Ovary (tissue), 7 donors: ENCODE measurements at regions not wholly inside any gene's neighbourhood (a gene's known extent, or its start where the extent isn't known, plus 50 kb on each side); places are given as distances from the start of the nearest gene placed in this dataset.
A peak's percentile ranks its signal among the peaks of the same experiment; 100 is the strongest.
"Not testable (repeated sequence)": the region's sequence is repeated elsewhere in the genome, so short reads cannot be mapped to it uniquely, and the experiment has no call there.

Experiments
- DNase-seq, 5 donors: peaks; one replicate each; pipeline ENCODE4 v3.0.0-alpha.2; 2019 to 2020
- H3K27ac ChIP-seq, 2 donors: fragments of 200-600 bp; one replicate each; pipeline versions ENCODE4 v1.5.1 to v1.8.0; 2019 to 2022
- H3K27me3 ChIP-seq: fragments of 200-600 bp; one replicate; pipeline ENCODE4 v1.8.0; 2022
- H3K36me3 ChIP-seq: fragments of 200-600 bp; sonication (generic); one replicate; pipeline ENCODE4 v1.5.1; 2019
- H3K4me1 ChIP-seq: one replicate; pipeline ENCODE4 v1.8.1; 2013; ENCODE audit warnings: mild to moderate bottlenecking, moderate library complexity; ENCODE audit not compliant: insufficient read depth
- H3K4me3 ChIP-seq: fragments of 200-600 bp; sonication (generic); one replicate; pipeline ENCODE4 v1.5.1; 2017
- H3K9me3 ChIP-seq, 2 donors: fragments of 200-600 bp in 1 of 2; sonication (generic) in 1 of 2; one replicate each; pipeline versions ENCODE4 v1.5.1 to v1.8.1; 2013 to 2019; ENCODE audit warnings: mild to moderate bottlenecking in 1 of 2, moderate library complexity in 1 of 2
- whole genome bisulfite sequencing, 3 donors: extraction: QIAGEN DNeasy Blood & Tissue Kit in 1 of 3; methylation state at CpG; one replicate each; pipeline versions ENCODE4 v1.1.5 to v1.1.7; 2013 to 2017; 5-methylcytosine and 5-hydroxymethylcytosine counted together
- intact Hi-C, 4 donors: fragments of 100-400 bp; cut with DNase I; formaldehyde crosslinking; loops; one replicate each; pipeline versions ENCODE4 v1.11.0 to v1.15.1; 2022 to 2023
- TF ChIP-seq, protein P1 (sequence below), 3 donors: fragments of 450-650 bp in 2 of 3; fragments of 200-600 bp in 1 of 3; IDR thresholded peaks; one replicate each; pipeline versions ENCODE4 v1.5.1 to v1.8.0; 2016 to 2022; ENCODE audit warnings: antibody characterized with exemption in 3 of 3, mild to moderate bottlenecking in 1 of 3
- donor health status: DM: no; HTN: no; CAD: no; lungs with moderate emphysema.
- donor health status: DM: no; HTN: no; CAD: no.
- donor health status: Bipolar disorder and iron deficiency.
- donor health status: DM: no; HTN: no; CAD: no.
- donor health status: DM: yes; HTN: yes; CAD: no.

DNA sequence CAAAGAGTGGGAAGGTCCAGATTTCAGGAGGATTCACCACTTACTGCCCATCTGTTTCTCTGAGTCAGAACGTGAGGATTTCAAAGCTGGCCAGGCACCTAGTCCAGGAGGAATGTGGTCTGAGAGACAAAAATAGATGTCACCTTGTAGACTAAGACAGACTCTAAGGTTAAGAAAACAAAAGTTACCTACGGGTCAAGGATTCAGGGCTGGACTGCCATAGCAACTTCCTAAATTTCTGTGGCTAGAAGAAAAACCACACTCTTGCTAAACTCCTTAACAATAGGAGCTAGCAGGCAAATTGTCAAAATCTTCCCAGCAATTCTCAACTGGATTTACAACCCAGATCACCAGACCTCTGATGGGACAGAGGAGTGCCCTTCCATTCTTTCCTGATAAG is 250.4 kb upstream of the NOTCH2NLA start:
- DNase-seq, H3K27me3 ChIP-seq, H3K4me3 ChIP-seq, H3K4me1 ChIP-seq, H3K36me3 ChIP-seq, intact Hi-C loops, H3K27ac ChIP-seq, H3K9me3 ChIP-seq: not testable (repeated sequence)
- 20 to 36% (median 23%) methylated on average over 1 to 2 of the region's 2 CpGs for WGBS, 3 donors

GRCh38 chr1:146478125-146478720 is 249.4 kb upstream of the NOTCH2NLA start:
- TF ChIP-seq, protein P1, sequence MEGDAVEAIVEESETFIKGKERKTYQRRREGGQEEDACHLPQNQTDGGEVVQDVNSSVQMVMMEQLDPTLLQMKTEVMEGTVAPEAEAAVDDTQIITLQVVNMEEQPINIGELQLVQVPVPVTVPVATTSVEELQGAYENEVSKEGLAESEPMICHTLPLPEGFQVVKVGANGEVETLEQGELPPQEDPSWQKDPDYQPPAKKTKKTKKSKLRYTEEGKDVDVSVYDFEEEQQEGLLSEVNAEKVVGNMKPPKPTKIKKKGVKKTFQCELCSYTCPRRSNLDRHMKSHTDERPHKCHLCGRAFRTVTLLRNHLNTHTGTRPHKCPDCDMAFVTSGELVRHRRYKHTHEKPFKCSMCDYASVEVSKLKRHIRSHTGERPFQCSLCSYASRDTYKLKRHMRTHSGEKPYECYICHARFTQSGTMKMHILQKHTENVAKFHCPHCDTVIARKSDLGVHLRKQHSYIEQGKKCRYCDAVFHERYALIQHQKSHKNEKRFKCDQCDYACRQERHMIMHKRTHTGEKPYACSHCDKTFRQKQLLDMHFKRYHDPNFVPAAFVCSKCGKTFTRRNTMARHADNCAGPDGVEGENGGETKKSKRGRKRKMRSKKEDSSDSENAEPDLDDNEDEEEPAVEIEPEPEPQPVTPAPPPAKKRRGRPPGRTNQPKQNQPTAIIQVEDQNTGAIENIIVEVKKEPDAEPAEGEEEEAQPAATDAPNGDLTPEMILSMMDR (IDR thresholded peaks at IDR 0.05) = peak in 1 of 3 donors; percentile 38
- H3K36me3 ChIP-seq, H3K9me3 ChIP-seq, H3K27ac ChIP-seq, H3K4me3 ChIP-seq, H3K4me1 ChIP-seq, intact Hi-C loops, H3K27me3 ChIP-seq: not testable (repeated sequence)
- WGBS, 3 donors = 48 to 57% (median 52%) methylated on average over 12 of the region's 12 CpGs
- DNase-seq = peak in 2 of 5 donors; percentile 23 to 40

- H3K27ac ChIP-seq, H3K4me1 ChIP-seq, H3K27me3 ChIP-seq, H3K4me3 ChIP-seq, H3K9me3 ChIP-seq, intact Hi-C loops, DNase-seq, H3K36me3 ChIP-seq: not testable (repeated sequence)
- 83 to 89% (median 84%) methylated on average over 4 of the region's 4 CpGs for WGBS, 3 donors
These were observed 246.3 kb upstream of the NOTCH2NLA start for GRCh38 chr1:146475086-146475485.

DNA sequence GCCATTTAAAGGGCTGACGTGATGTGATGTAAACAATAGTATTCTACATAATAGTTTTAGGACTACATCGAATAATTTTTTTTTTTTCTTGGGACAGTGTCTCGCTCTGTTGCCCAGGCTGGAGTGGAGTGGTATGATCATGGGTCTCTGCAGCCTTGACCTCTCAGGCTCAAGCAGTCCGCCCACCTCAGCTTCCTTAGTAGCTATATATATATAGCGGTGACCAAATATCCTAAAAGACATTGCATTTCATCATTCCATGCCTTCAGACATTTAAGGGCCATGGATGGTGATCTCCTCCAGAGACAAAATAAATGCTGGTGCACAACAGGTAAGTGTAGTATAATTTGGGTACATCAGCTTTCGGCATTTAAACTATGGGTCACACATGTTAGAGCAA is 245.4 kb upstream of the NOTCH2NLA start:
- WGBS, 3 donors = 93 to 96% (median 94%) methylated on average over 6 of the region's 6 CpGs
- H3K4me3 ChIP-seq = not testable (repeated sequence)

GRCh38 chr1:146472192-146472861 is 243.5 kb upstream of the NOTCH2NLA start:
- H3K27ac ChIP-seq = peak overlapping the region in 1 of 2 donors; percentile 48
- H3K4me1 ChIP-seq, H3K27me3 ChIP-seq, intact Hi-C loops, H3K9me3 ChIP-seq, H3K36me3 ChIP-seq: not testable (repeated sequence)
- DNase-seq = peak; percentile 68 to 87 (median 79)
- peak overlapping the region; percentile 48 for H3K4me3 ChIP-seq
- 0 to 1% (median 1%) methylated on average over 29 to 42 of the region's 42 CpGs for WGBS, 3 donors

More for the DNA sequence above, 245.4 kb upstream of the NOTCH2NLA start:
- DNase-seq, intact Hi-C loops, H3K27ac ChIP-seq, H3K9me3 ChIP-seq, H3K27me3 ChIP-seq, H3K4me1 ChIP-seq, H3K36me3 ChIP-seq: not testable (repeated sequence)

DNA sequence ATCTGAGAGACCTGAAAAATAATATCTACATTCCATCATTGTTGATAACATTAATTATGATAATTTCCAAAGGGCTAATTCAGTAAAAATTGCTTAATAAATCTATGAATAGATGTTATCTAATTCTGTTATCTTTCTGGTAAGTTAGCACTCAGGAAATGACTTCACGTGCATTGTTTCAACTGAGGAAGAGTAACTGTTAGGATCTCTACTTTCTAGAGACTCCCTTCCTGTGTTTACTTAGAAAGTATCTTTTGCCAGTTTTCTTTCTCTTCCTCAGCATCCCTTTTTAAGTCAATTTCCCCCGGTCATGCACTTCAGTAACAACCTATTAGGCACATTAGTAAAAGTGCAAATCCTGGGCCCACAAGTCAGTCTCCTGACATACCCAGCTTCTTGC is 231.1 kb upstream of the NOTCH2NLA start:
- WGBS, 3 donors = no CpG with 5 or more reads among the region's 2 CpGs

DNA sequence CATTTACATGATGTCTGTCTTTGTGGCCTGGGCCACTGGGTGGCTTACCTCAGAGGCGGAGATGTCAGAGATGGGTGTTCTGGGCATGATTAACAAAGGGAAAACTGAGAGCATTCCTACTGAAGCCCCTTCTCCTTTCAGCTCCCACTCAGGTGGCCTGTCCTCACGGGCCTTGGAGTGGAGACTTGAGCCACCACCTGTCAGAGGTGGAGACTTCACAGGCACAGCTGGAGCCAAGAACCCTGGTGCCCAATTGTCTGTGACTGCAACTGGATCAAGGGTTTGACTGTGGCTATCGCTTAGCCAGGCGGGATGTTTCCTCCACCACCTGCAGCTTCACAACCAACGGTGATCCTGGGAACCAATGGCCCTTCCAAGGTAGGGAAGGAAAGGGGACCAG is 230.5 kb upstream of the NOTCH2NLA start:
- 79 to 95% (median 91%) methylated on average over 4 to 5 of the region's 5 CpGs for WGBS, 3 donors
- H3K36me3 ChIP-seq, H3K4me3 ChIP-seq, H3K9me3 ChIP-seq, H3K4me1 ChIP-seq, intact Hi-C loops, H3K27ac ChIP-seq, DNase-seq, H3K27me3 ChIP-seq: not testable (repeated sequence)

More for the DNA sequence above, 231.1 kb upstream of the NOTCH2NLA start:
- H3K9me3 ChIP-seq, H3K4me3 ChIP-seq, H3K4me1 ChIP-seq, DNase-seq, H3K36me3 ChIP-seq, intact Hi-C loops, H3K27ac ChIP-seq, H3K27me3 ChIP-seq: not testable (repeated sequence)

- H3K27me3 ChIP-seq, H3K9me3 ChIP-seq, intact Hi-C loops, H3K36me3 ChIP-seq, H3K4me1 ChIP-seq, H3K27ac ChIP-seq, DNase-seq, H3K4me3 ChIP-seq: not testable (repeated sequence)
- WGBS, 3 donors = 0 to 8% (median 0%) methylated on average over 1 to 3 of the region's 13 CpGs
These were observed 220.0 kb upstream of the NOTCH2NLA start for GRCh38 chr1:146448877-146449246.

DNA sequence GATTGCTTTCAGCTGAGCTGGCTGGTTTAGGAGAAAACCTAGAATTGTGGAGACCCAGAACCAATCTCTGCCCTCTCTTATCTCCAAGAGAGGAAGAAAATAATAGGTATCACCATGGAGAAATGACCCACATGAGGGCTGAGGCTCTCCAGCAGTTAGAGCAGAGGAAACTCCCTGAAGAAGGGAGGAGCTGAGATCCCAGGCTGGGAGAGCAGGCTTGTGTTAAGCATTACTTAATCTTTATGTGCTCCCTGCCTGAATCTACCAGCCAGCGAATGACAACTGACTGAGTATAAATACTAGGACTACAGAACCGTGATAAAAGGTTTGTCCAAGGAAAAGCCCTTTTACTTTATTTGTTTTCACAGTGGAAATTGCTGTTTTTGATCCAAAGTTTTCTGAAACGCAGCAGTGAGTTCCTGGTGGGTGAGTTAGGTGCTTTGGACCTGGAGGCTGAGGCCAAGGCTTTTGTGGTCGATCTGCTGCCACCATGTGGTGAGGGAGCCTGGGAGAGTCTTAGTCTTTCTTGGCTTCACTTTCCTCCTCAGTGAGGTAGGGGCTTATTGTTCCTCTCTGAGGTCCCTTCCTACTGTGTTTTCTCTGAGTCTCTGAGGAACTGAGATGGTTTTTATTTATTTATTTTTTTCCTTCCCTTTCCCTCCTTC is 219.5 kb upstream of the NOTCH2NLA start:
- DNase-seq = peak; percentile 38 to 69 (median 59)
- intact Hi-C loops, H3K4me1 ChIP-seq, H3K9me3 ChIP-seq, H3K4me3 ChIP-seq, H3K36me3 ChIP-seq, H3K27me3 ChIP-seq, H3K27ac ChIP-seq: not testable (repeated sequence)
- 3 to 13% methylated on average over 4 of the region's 4 CpGs; no CpG with 5 or more reads in 1 of the 3 donors for WGBS, 3 donors

DNA sequence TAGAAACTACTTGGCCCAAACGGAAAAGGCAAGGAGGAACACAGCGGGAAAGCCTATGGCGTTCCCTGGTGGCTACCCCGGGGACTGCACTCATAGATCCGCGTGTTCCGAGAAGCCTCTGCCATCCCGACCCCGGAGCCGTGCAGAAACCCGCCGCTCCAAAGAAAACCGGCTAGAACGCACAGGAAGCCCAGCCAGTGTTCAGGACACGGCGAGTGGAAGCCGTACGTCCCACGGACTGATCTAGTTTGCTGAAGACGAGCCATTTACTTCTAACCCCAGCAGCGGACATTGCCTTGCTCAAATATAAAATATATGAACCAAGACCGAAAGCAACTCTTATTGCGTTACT is 215.0 kb upstream of the NOTCH2NLA start:
- WGBS, 3 donors = 0 to 4% (median 0%) methylated on average over 12 to 20 of the region's 23 CpGs
- H3K4me1 ChIP-seq, H3K9me3 ChIP-seq, H3K27me3 ChIP-seq, H3K36me3 ChIP-seq, intact Hi-C loops, H3K27ac ChIP-seq: not testable (repeated sequence)
- H3K4me3 ChIP-seq = peak overlapping the region; percentile 28
- DNase-seq = peak in 4 of 5 donors; percentile 17 to 43 (median 27)
